ENCODE measurements at regions not wholly inside any gene's neighbourhood (a gene's known extent, or its start where the extent isn't known, plus 50 kb on each side); places are given as distances from the start of the nearest gene placed in this dataset.

DNA sequence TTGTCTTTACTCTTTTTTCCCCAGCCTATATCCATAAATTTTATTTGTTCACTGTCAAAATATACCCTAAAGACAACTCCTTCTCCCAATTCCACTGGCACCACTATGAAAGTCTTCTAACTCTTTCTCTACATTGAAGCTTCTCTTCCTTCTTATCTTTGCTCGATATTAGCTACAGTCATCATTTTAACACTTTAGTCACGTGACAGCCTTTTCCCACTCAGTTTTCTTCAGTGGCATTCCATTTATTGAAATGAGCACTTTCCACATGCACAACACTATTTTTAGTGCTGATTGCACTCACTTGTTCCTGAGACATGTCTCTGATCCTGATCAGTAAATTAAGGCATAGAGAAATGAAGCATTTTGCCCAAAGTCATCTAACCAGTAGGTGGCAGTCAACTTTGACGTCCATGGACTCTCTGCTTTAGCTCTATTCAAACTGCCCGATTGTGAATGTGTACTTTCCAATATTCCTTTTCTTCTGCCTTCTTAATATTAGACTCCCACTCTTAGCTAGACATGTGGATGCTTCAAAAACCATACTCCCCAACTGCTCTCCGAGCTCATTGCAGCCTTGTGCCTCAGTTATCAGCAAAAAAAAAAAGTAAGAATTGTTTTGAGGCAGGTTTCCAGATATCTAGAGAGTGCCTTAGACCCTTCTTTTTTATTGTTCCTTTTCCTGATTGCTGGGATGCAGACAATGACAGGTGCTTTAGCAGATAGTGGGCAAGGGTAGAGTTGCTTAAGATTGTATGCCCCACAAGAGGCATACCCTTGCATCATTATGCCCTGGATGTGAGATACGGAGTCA is 394.4 kb upstream of the ADGRL3 start:
- TF ChIP-seq, protein P1, sequence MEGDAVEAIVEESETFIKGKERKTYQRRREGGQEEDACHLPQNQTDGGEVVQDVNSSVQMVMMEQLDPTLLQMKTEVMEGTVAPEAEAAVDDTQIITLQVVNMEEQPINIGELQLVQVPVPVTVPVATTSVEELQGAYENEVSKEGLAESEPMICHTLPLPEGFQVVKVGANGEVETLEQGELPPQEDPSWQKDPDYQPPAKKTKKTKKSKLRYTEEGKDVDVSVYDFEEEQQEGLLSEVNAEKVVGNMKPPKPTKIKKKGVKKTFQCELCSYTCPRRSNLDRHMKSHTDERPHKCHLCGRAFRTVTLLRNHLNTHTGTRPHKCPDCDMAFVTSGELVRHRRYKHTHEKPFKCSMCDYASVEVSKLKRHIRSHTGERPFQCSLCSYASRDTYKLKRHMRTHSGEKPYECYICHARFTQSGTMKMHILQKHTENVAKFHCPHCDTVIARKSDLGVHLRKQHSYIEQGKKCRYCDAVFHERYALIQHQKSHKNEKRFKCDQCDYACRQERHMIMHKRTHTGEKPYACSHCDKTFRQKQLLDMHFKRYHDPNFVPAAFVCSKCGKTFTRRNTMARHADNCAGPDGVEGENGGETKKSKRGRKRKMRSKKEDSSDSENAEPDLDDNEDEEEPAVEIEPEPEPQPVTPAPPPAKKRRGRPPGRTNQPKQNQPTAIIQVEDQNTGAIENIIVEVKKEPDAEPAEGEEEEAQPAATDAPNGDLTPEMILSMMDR (IDR thresholded peaks at IDR 0.05), result peak; percentile 21 to 51 (median 40)
- no peak for TF ChIP-seq POLR2A (IDR thresholded peaks at IDR 0.05)

All from right lobe of liver (tissue), 4 donors.